Endodermal cell (in vitro differentiated cells): ENCODE measurements at regions not wholly inside any gene's neighbourhood (a gene's known extent, or its start where the extent isn't known, plus 50 kb on each side); places are given as distances from the start of the nearest gene placed in this dataset.

Experiments
- DNase-seq: peaks from one replicate; pipeline ENCODE4 v3.0.0-alpha.2; 2017
- H3K27ac ChIP-seq: 2 replicates; pipeline ENCODE4 v1.5.1; 2013; ENCODE audit warnings: mild to moderate bottlenecking, low read depth, low read length, moderate library complexity
- H3K27me3 ChIP-seq: 2 replicates; pipeline ENCODE4 v1.6.1; 2013; ENCODE audit warnings: mild to moderate bottlenecking, low read length, moderate library complexity; ENCODE audit not compliant: insufficient read depth, control insufficient read depth, poor library complexity, severe bottlenecking
- H3K36me3 ChIP-seq: 2 replicates; pipeline ENCODE4 v1.7.0; 2013; ENCODE audit warnings: mild to moderate bottlenecking, low read length, moderate library complexity; ENCODE audit not compliant: control insufficient read depth, insufficient read depth
- H3K4me1 ChIP-seq: one replicate; pipeline ENCODE4 v1.7.0; 2013; ENCODE audit warnings: low read length; ENCODE audit not compliant: control insufficient read depth, insufficient read depth
- H3K4me3 ChIP-seq: 2 replicates; pipeline ENCODE4 v1.5.1; 2013; ENCODE audit warnings: mild to moderate bottlenecking, low read length, moderate library complexity
- H3K9ac ChIP-seq: 2 replicates; pipeline ENCODE4 v1.6.1; 2013; ENCODE audit warnings: mild to moderate bottlenecking, low read length, moderate library complexity; ENCODE audit not compliant: poor library complexity, severe bottlenecking; ENCODE audit errors: extremely low read depth
- H3K9me3 ChIP-seq: 2 replicates; pipeline ENCODE4 v1.6.1; 2013; ENCODE audit warnings: mild to moderate bottlenecking, low read length, moderate library complexity; ENCODE audit not compliant: control insufficient read depth
- H3K27ac Mint-ChIP-seq: 2 replicates; pipeline ENCODE4 v1.8.0; 2020; ENCODE audit warnings: mixed read lengths
- H3K27me3 Mint-ChIP-seq: 2 replicates; pipeline ENCODE4 v1.8.0; 2021; ENCODE audit warnings: mild to moderate bottlenecking, mixed read lengths; ENCODE audit not compliant: insufficient read depth
- H3K36me3 Mint-ChIP-seq: 2 replicates; pipeline ENCODE4 v1.8.0; 2020; ENCODE audit warnings: low read depth, mixed read lengths
- H3K4me1 Mint-ChIP-seq: 2 replicates; pipeline ENCODE4 v1.8.0; 2020; ENCODE audit warnings: mixed read lengths
- H3K4me3 Mint-ChIP-seq: 2 replicates; pipeline ENCODE4 v1.8.0; 2020; ENCODE audit warnings: mild to moderate bottlenecking, moderate library complexity, mixed read lengths
- H3K9me3 Mint-ChIP-seq: 2 replicates; pipeline ENCODE4 v1.8.0; 2020; ENCODE audit warnings: mild to moderate bottlenecking, mixed read lengths
- WGBS, 2 experiments: methylation state at CpG; one replicate each; pipeline versions ENCODE4 v1.1.5 to v1.1.7; 2013; ENCODE audit warnings: missing lambda C conversion rate in 2 of 2, mixed read lengths in 1 of 2; ENCODE audit not compliant: insufficient coverage in 1 of 2, insufficient read length in 1 of 2; 5-methylcytosine and 5-hydroxymethylcytosine counted together
- TF ChIP-seq, protein P1 (sequence below): fragments of 200-600 bp; sonication (generic); conservative IDR thresholded peaks from 2 replicates; pipeline ENCODE4 v1.5.0; 2021; ENCODE audit warnings: antibody characterized with exemption, mild to moderate bottlenecking

DNA sequence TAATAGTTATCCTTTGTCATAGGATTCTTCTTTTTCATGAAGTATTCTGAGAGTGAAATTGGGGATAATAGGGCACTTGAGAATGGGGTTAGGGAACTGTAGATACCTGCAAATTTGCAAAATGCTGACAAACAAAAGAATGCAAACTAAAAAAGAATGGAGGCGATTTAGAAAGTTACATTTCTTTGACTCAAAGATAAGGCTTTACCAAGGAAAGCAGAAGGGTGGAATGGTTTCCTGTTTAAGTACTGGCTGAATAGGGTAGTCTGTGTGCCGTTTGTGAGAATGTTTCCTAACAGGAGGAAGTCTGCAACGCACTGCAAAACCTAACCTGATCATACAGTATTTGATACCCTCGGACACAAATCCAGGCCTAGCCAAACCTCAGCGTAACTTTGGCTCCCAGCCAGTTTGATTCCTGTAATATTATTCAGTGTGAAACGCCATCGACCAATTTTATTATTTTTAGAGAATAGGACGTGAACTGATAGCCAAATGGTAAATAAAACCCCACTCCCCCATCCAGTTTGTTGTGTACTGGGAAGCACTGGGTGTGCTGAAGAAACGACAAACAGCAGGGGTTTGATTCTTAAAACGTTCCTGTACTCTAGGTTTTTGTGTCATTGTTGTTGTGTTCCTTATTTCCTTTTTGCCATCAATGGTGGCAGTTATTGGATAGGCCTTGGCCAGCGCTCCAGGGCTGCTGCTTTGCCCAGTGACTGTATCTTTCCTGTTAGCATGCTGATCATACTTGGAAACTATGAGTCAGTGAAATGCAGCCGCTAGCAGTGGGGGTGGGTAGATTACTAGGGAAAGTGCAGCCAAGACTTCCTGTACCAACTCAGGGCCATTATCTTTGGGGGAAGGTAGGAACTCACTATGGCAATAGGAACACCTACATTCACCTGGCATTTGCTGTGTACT is 148.0 kb upstream of the TBL1XR1 start:
- H3K9me3 ChIP-seq = no peaks in the 10 kb centered on the region
- H3K36me3 ChIP-seq = no peaks in the 10 kb centered on the region
- H3K27ac ChIP-seq = peak overlapping the region; percentile 1
- Mint-ChIP-seq H3K27ac (peak overlapping the region; percentile 92), H3K9me3 (no peaks in the 10 kb centered on the region), H3K4me1 (peaks cover 63% of the 10 kb centered on the region), H3K4me3 (peak overlapping the region; percentile 21), H3K27me3 (peaks cover 18% of the 10 kb centered on the region), H3K36me3 (no peaks in the 10 kb centered on the region)
- peaks cover 28% of the 10 kb centered on the region for H3K4me1 ChIP-seq
- no peak overlapping the region for H3K4me3 ChIP-seq
- TF ChIP-seq, protein P1, sequence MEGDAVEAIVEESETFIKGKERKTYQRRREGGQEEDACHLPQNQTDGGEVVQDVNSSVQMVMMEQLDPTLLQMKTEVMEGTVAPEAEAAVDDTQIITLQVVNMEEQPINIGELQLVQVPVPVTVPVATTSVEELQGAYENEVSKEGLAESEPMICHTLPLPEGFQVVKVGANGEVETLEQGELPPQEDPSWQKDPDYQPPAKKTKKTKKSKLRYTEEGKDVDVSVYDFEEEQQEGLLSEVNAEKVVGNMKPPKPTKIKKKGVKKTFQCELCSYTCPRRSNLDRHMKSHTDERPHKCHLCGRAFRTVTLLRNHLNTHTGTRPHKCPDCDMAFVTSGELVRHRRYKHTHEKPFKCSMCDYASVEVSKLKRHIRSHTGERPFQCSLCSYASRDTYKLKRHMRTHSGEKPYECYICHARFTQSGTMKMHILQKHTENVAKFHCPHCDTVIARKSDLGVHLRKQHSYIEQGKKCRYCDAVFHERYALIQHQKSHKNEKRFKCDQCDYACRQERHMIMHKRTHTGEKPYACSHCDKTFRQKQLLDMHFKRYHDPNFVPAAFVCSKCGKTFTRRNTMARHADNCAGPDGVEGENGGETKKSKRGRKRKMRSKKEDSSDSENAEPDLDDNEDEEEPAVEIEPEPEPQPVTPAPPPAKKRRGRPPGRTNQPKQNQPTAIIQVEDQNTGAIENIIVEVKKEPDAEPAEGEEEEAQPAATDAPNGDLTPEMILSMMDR = no peak
- peak overlapping the region; percentile 16 for H3K9ac ChIP-seq
- 18 to 26% methylated on average over 5 to 12 of the region's 12 CpGs for WGBS, 2 experiments
- no peaks in the 10 kb centered on the region for H3K27me3 ChIP-seq
- DNase-seq = peak; percentile 86

DNA sequence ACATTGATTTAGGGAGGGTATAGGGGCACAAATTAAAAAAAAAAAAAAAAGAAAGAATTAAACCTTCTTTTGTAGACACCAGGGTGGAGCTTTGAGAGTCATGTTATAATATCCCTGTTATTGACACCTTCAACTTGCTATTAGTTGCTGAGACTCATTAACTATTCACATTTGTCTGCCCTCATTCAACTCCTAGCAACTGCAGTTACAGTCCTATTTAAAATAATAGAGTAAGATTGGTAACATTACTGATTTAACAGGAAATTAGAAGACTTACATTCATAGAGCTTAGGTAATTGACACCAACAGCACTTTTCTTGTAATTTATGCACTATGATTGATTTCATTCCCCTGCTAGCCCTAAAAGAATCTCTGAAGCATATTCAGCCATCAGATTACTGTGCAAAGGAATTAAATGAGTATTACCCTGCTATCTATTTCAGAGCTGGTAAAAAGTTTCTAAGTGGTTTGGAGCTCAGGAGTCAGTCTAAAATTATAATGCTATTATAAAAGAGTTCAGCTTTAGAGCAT is 148.8 kb upstream of the TBL1XR1 start:
- Mint-ChIP-seq H3K27me3 (peaks cover 18% of the 10 kb centered on the region), H3K4me1 (peaks cover 63% of the 10 kb centered on the region), H3K4me3 (peak overlapping the region; percentile 21), H3K36me3 (no peaks in the 10 kb centered on the region), H3K9me3 (no peaks in the 10 kb centered on the region), H3K27ac (peak overlapping the region; percentile 92)
- DNase-seq = no peak
- H3K9ac ChIP-seq = no peak overlapping the region
- TF ChIP-seq, protein P1 = no peak
- no peak overlapping the region for H3K27ac ChIP-seq
- H3K4me1 ChIP-seq = peaks cover 28% of the 10 kb centered on the region
- H3K36me3 ChIP-seq = no peaks in the 10 kb centered on the region
- no peak overlapping the region for H3K4me3 ChIP-seq
- H3K27me3 ChIP-seq = no peaks in the 10 kb centered on the region
- no peaks in the 10 kb centered on the region for H3K9me3 ChIP-seq

DNA sequence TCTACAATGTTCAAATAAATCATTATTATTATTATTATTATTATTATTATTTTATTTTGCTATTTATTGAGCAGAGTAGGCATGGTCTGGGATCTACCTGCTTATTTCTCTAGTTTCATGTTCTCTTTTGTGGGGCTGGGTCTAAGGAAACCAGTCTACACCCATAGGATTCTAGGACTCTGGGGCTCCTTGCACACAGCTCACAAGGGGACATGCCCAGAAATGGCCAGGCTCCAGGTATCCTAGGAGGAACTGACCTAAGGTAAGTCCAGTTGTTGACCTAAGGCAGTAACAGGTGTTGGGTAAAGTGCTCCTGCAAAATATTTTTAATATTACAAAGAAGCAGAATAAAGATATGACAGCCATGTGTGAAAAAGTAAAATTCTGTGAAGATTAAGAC is 149.6 kb upstream of the TBL1XR1 start:
- no peaks in the 10 kb centered on the region for H3K36me3 ChIP-seq
- DNase-seq = no peak
- H3K4me1 ChIP-seq = peaks cover 28% of the 10 kb centered on the region
- no peak overlapping the region for H3K4me3 ChIP-seq
- H3K27me3 ChIP-seq = no peaks in the 10 kb centered on the region
- H3K4me3 Mint-ChIP-seq = no peak overlapping the region
- peaks cover 18% of the 10 kb centered on the region for H3K27me3 Mint-ChIP-seq
- no peaks in the 10 kb centered on the region for H3K9me3 ChIP-seq
- H3K4me1 Mint-ChIP-seq = peaks cover 62% of the 10 kb centered on the region
- no peaks in the 10 kb centered on the region for H3K9me3 Mint-ChIP-seq
- H3K27ac Mint-ChIP-seq = no peak overlapping the region
- no peak overlapping the region for H3K9ac ChIP-seq
- no peaks in the 10 kb centered on the region for H3K36me3 Mint-ChIP-seq
- TF ChIP-seq, protein P1 = no peak
- no peak overlapping the region for H3K27ac ChIP-seq
